ENCODE measurements at regions not wholly inside any gene's neighbourhood (a gene's known extent, or its start where the extent isn't known, plus 50 kb on each side); places are given as distances from the start of the nearest gene placed in this dataset.

DNA sequence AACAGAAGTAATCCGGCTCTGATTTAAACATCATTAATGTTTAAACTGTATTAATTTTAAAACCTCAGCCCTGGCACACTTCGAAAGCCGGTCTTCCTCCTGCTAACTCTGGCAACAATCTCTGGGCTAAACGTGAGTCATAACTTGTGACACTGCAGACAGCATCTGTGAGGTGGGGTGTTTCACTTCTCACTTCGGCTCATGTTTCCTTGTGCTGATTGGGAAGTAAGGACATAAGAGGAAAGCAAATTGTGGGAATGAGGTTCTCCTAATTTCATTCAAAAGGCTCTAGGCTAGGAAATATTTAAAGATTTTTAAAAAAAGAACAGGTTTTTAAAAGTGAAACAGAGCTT is 139.9 kb upstream of the USP9X start:
- TF ChIP-seq, protein P1, sequence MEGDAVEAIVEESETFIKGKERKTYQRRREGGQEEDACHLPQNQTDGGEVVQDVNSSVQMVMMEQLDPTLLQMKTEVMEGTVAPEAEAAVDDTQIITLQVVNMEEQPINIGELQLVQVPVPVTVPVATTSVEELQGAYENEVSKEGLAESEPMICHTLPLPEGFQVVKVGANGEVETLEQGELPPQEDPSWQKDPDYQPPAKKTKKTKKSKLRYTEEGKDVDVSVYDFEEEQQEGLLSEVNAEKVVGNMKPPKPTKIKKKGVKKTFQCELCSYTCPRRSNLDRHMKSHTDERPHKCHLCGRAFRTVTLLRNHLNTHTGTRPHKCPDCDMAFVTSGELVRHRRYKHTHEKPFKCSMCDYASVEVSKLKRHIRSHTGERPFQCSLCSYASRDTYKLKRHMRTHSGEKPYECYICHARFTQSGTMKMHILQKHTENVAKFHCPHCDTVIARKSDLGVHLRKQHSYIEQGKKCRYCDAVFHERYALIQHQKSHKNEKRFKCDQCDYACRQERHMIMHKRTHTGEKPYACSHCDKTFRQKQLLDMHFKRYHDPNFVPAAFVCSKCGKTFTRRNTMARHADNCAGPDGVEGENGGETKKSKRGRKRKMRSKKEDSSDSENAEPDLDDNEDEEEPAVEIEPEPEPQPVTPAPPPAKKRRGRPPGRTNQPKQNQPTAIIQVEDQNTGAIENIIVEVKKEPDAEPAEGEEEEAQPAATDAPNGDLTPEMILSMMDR (IDR thresholded peaks at IDR 0.05) = no peak
- TF ChIP-seq POLR2AphosphoS5 (IDR thresholded peaks at IDR 0.05) = peak in 1 of 4 donors; percentile 19

All from sigmoid colon (tissue), 4 donors.